ENCODE measurements at regions not wholly inside any gene's neighbourhood (a gene's known extent, or its start where the extent isn't known, plus 50 kb on each side); places are given as distances from the start of the nearest gene placed in this dataset.
"Not testable (repeated sequence)": the region's sequence is repeated elsewhere in the genome, so short reads cannot be mapped to it uniquely, and the experiment has no call there.

- WGBS (ENCODE audit: insufficient coverage), result no CpG with 5 or more reads among the region's 9 CpGs
- H3K4me3 Mint-ChIP-seq; H3K4me1 Mint-ChIP-seq; H3K36me3 Mint-ChIP-seq; H3K4me1 ChIP-seq (ENCODE audit: control insufficient read depth, insufficient read depth, low read length); H3K27ac Mint-ChIP-seq; H3K4me3 ChIP-seq (ENCODE audit: low read length); H3K9me3 ChIP-seq (ENCODE audit: control insufficient read depth, insufficient read depth, low read length); H3K27me3 ChIP-seq (ENCODE audit: control insufficient read depth, insufficient read depth, low read length); H3K36me3 ChIP-seq (ENCODE audit: control insufficient read depth, insufficient read depth, low read length); DNase-seq; ATAC-seq; H3K27ac ChIP-seq (ENCODE audit: low read length); intact Hi-C loops (cut with micrococcal nuclease); H3K27me3 Mint-ChIP-seq (ENCODE audit: low read depth in 2 of 2); H3K9me3 Mint-ChIP-seq: not testable (repeated sequence)
Measured at GRCh38 chr7:73200518-73201099, 108.0 kb downstream of the NSUN5 start.

DNA sequence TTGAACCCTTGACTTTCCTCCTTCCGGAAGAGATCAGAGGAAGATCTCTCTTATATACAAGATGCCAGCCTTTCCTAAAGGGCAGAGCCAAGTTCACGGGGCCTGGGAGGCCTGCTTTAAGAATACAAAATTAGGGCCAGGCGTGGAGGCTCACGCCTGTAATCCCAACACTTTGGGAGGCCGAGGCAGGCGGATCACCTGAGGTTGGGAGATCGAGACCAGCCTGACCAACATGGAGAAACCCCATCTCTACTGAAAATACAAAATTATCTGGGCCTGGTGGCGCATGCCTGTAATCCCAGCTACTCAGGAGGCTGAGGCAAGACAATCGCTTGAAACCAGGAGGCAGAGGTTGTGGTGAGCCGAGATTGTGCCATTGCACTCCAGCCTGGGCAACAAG lies 108.2 kb upstream of the SPDYE9 start:
- no CpG with 5 or more reads among the region's 10 CpGs for WGBS (ENCODE audit: insufficient coverage)

DNA sequence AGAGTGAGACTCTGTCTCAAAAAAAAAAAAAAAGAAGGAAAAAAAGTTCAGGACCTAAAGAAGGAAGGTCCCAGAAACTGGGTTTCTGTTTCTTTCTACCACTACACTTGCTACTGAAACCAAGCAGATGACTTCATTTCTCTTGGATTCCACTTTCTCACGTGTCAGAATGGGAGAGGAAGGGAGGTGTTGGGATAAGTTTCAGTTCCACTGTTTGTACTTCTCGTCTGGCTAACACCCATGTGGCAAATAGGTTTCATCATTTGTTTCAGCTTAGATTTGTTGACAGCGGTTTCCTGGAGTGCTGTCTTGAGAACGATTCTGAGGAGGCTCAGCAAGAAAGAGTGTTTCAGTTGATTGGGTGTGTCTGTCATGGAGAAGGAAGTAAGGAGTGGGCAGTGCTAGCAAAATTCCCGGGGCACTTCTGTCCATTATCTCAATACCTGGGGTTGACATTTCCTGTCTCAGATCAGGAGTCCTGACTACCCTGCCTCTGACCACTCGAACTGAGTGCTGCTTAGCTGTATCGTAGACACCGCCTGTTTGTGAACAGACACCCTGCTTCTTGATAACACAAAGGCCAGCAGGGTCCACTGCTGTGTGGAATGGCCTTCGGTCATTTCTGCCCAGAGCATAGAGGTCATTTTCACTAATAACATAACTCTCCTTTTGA lies 104.8 kb upstream of the SPDYE9 start:
- ATAC-seq; H3K36me3 Mint-ChIP-seq; H3K27me3 Mint-ChIP-seq (ENCODE audit: low read depth in 2 of 2); H3K27ac Mint-ChIP-seq; H3K27ac ChIP-seq (ENCODE audit: low read length); H3K4me3 Mint-ChIP-seq; H3K9me3 Mint-ChIP-seq; H3K27me3 ChIP-seq (ENCODE audit: control insufficient read depth, insufficient read depth, low read length); H3K36me3 ChIP-seq (ENCODE audit: control insufficient read depth, insufficient read depth, low read length); intact Hi-C loops (cut with micrococcal nuclease); DNase-seq; H3K4me3 ChIP-seq (ENCODE audit: low read length); H3K9me3 ChIP-seq (ENCODE audit: control insufficient read depth, insufficient read depth, low read length); H3K4me1 Mint-ChIP-seq; H3K4me1 ChIP-seq (ENCODE audit: control insufficient read depth, insufficient read depth, low read length): not testable (repeated sequence)
- WGBS (ENCODE audit: insufficient coverage), result 91% methylated on average over 3 of the region's 9 CpGs

More for the DNA sequence above, 108.2 kb upstream of the SPDYE9 start:
- H3K27me3 ChIP-seq (ENCODE audit: control insufficient read depth, insufficient read depth, low read length); DNase-seq; H3K4me3 Mint-ChIP-seq; ATAC-seq; H3K4me1 Mint-ChIP-seq; H3K36me3 Mint-ChIP-seq; H3K4me1 ChIP-seq (ENCODE audit: control insufficient read depth, insufficient read depth, low read length); H3K27me3 Mint-ChIP-seq (ENCODE audit: low read depth in 2 of 2); H3K27ac Mint-ChIP-seq; H3K9me3 ChIP-seq (ENCODE audit: control insufficient read depth, insufficient read depth, low read length); H3K36me3 ChIP-seq (ENCODE audit: control insufficient read depth, insufficient read depth, low read length); H3K27ac ChIP-seq (ENCODE audit: low read length); H3K9me3 Mint-ChIP-seq; H3K4me3 ChIP-seq (ENCODE audit: low read length); intact Hi-C loops (cut with micrococcal nuclease): not testable (repeated sequence)

GRCh38 chr7:73188287-73188686 lies 102.4 kb upstream of the SPDYE9 start:
- H3K27ac ChIP-seq (ENCODE audit: low read length); H3K4me1 ChIP-seq (ENCODE audit: control insufficient read depth, insufficient read depth, low read length); DNase-seq; H3K27me3 Mint-ChIP-seq (ENCODE audit: low read depth in 2 of 2); H3K27ac Mint-ChIP-seq; H3K4me1 Mint-ChIP-seq; H3K9me3 Mint-ChIP-seq; H3K4me3 ChIP-seq (ENCODE audit: low read length); H3K4me3 Mint-ChIP-seq; intact Hi-C loops (cut with micrococcal nuclease); H3K36me3 Mint-ChIP-seq; H3K9me3 ChIP-seq (ENCODE audit: control insufficient read depth, insufficient read depth, low read length); ATAC-seq; H3K36me3 ChIP-seq (ENCODE audit: control insufficient read depth, insufficient read depth, low read length); H3K27me3 ChIP-seq (ENCODE audit: control insufficient read depth, insufficient read depth, low read length): not testable (repeated sequence)
- no CpG with 5 or more reads among the region's 9 CpGs for WGBS (ENCODE audit: insufficient coverage)

DNA sequence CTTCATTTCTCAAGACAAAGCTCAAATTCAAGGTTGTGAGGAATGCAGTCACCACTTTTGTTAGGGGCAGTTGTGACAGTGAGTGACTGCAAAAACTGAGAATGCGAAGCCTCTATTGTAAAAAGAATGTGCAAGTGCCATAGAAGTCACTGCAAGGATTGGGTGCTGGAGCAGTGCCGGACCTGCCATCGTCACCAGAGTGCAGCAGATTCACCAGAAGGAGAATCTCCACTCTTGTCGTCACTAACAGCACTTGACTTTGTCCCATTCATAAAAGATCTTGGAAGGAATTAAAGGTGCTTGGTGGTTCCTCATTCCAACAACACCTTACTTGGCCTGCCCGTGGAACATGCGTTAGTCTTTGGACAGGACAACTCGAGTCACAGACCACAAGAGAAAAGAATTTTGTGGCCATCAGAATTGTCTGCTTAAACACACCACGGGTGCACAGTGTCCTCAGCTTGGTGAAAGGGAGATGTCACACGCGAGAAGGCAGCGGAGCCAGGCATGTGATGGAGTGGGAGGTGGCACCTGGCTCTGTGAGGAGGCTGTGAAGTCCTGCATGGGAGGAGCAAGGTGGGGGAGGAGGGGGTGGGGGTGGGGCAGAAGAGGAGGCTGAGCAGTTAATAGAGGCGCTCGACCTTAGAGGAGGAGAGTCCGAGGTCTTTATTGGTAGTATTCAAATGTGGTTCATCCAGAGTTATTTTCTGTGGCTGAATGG lies 100.9 kb upstream of the SPDYE9 start:
- H3K4me3 Mint-ChIP-seq; H3K27me3 Mint-ChIP-seq (ENCODE audit: low read depth in 2 of 2); H3K27ac ChIP-seq (ENCODE audit: low read length); H3K9me3 ChIP-seq (ENCODE audit: control insufficient read depth, insufficient read depth, low read length); H3K4me3 ChIP-seq (ENCODE audit: low read length); H3K4me1 ChIP-seq (ENCODE audit: control insufficient read depth, insufficient read depth, low read length); ATAC-seq; intact Hi-C loops (cut with micrococcal nuclease); H3K27me3 ChIP-seq (ENCODE audit: control insufficient read depth, insufficient read depth, low read length); H3K27ac Mint-ChIP-seq; H3K9me3 Mint-ChIP-seq; H3K36me3 ChIP-seq (ENCODE audit: control insufficient read depth, insufficient read depth, low read length); DNase-seq; H3K4me1 Mint-ChIP-seq; H3K36me3 Mint-ChIP-seq: not testable (repeated sequence)
- WGBS (ENCODE audit: insufficient coverage), result no CpG with 5 or more reads among the region's 14 CpGs

GRCh38 chr7:73176813-73177212 lies 91.0 kb upstream of the SPDYE9 start:
- DNase-seq; H3K9me3 ChIP-seq (ENCODE audit: control insufficient read depth, insufficient read depth, low read length); H3K27ac Mint-ChIP-seq; H3K4me3 ChIP-seq (ENCODE audit: low read length); intact Hi-C loops (cut with micrococcal nuclease); H3K9me3 Mint-ChIP-seq; H3K36me3 ChIP-seq (ENCODE audit: control insufficient read depth, insufficient read depth, low read length); H3K4me3 Mint-ChIP-seq; ATAC-seq; H3K27ac ChIP-seq (ENCODE audit: low read length); H3K27me3 ChIP-seq (ENCODE audit: control insufficient read depth, insufficient read depth, low read length); H3K27me3 Mint-ChIP-seq (ENCODE audit: low read depth in 2 of 2); H3K4me1 Mint-ChIP-seq; H3K4me1 ChIP-seq (ENCODE audit: control insufficient read depth, insufficient read depth, low read length); H3K36me3 Mint-ChIP-seq: not testable (repeated sequence)
- WGBS (ENCODE audit: insufficient coverage), result no CpG with 5 or more reads among the region's 5 CpGs

GRCh38 chr7:73175322-73175721 lies 89.5 kb upstream of the SPDYE9 start:
- H3K27ac Mint-ChIP-seq; H3K36me3 Mint-ChIP-seq; H3K4me1 Mint-ChIP-seq; H3K27ac ChIP-seq (ENCODE audit: low read length); intact Hi-C loops (cut with micrococcal nuclease); H3K27me3 Mint-ChIP-seq (ENCODE audit: low read depth in 2 of 2); ATAC-seq; H3K36me3 ChIP-seq (ENCODE audit: control insufficient read depth, insufficient read depth, low read length); DNase-seq; H3K4me1 ChIP-seq (ENCODE audit: control insufficient read depth, insufficient read depth, low read length); H3K4me3 ChIP-seq (ENCODE audit: low read length); H3K9me3 Mint-ChIP-seq; H3K27me3 ChIP-seq (ENCODE audit: control insufficient read depth, insufficient read depth, low read length); H3K4me3 Mint-ChIP-seq; H3K9me3 ChIP-seq (ENCODE audit: control insufficient read depth, insufficient read depth, low read length): not testable (repeated sequence)
- no CpG with 5 or more reads among the region's 10 CpGs for WGBS (ENCODE audit: insufficient coverage)

GRCh38 chr7:73170902-73171301 lies 85.1 kb upstream of the SPDYE9 start:
- H3K36me3 Mint-ChIP-seq; ATAC-seq; H3K36me3 ChIP-seq (ENCODE audit: control insufficient read depth, insufficient read depth, low read length); H3K27ac Mint-ChIP-seq; intact Hi-C loops (cut with micrococcal nuclease); DNase-seq; H3K9me3 ChIP-seq (ENCODE audit: control insufficient read depth, insufficient read depth, low read length); H3K27me3 Mint-ChIP-seq (ENCODE audit: low read depth in 2 of 2); H3K4me3 Mint-ChIP-seq; H3K4me1 Mint-ChIP-seq; H3K4me1 ChIP-seq (ENCODE audit: control insufficient read depth, insufficient read depth, low read length); H3K27ac ChIP-seq (ENCODE audit: low read length); H3K27me3 ChIP-seq (ENCODE audit: control insufficient read depth, insufficient read depth, low read length); H3K9me3 Mint-ChIP-seq; H3K4me3 ChIP-seq (ENCODE audit: low read length): not testable (repeated sequence)
- 100% methylated on average over 3 of the region's 6 CpGs for WGBS (ENCODE audit: insufficient coverage)

Data from natural killer cell (primary cell).